ENCODE measurements at regions not wholly inside any gene's neighbourhood (a gene's known extent, or its start where the extent isn't known, plus 50 kb on each side); places are given as distances from the start of the nearest gene placed in this dataset.

GRCh38 chr6:91433660-91434534 is 847.0 kb upstream of the MAP3K7 start:
- 61 to 67% methylated on average over 4 of the region's 4 CpGs for WGBS, 2 donors

GRCh38 chr6:91428953-91429560 is 842.2 kb upstream of the MAP3K7 start:
- TF ChIP-seq POLR2AphosphoS5 (IDR thresholded peaks at IDR 0.05): no peak
- TF ChIP-seq EP300 (IDR thresholded peaks at IDR 0.05): no peak
- TF ChIP-seq CTCF (IDR thresholded peaks at IDR 0.05): no peak
- DNase-seq: no peak
- Histone ChIP-seq H3K27ac (no peak overlapping the region), H3K36me3 (no peaks in the 10 kb centered on the region), H3K9me3 (no peaks in the 10 kb centered on the region), H3K4me3 (no peak overlapping the region), H3K4me1 (no peaks in the 10 kb centered on the region), H3K27me3 (no peaks in the 10 kb centered on the region)
- no peak for ATAC-seq (ENCODE audit: low FRiP score in 2 of 2)

More at GRCh38 chr6:91433660-91434534, 847.0 kb upstream of the MAP3K7 start:
- ATAC-seq (ENCODE audit: low FRiP score in 2 of 2): no peak
- Histone ChIP-seq H3K36me3 (no peaks in the 10 kb centered on the region), H3K4me3 (no peak overlapping the region), H3K27ac (no peak overlapping the region), H3K9me3 (no peaks in the 10 kb centered on the region), H3K4me1 (no peaks in the 10 kb centered on the region), H3K27me3 (no peaks in the 10 kb centered on the region)
- DNase-seq: no peak
- TF ChIP-seq POLR2A (IDR thresholded peaks at IDR 0.05): no peak
- TF ChIP-seq EP300 (IDR thresholded peaks at IDR 0.05): no peak
- TF ChIP-seq POLR2AphosphoS5 (IDR thresholded peaks at IDR 0.05): no peak
- TF ChIP-seq CTCF (IDR thresholded peaks at IDR 0.05): no peak

GRCh38 chr6:91428296-91428695 is 841.4 kb upstream of the MAP3K7 start:
- DNase-seq: no peak
- ATAC-seq (ENCODE audit: low FRiP score in 2 of 2): no peak
- no peak for TF ChIP-seq CTCF (IDR thresholded peaks at IDR 0.05)
- TF ChIP-seq POLR2AphosphoS5 (IDR thresholded peaks at IDR 0.05): no peak
- TF ChIP-seq POLR2A (IDR thresholded peaks at IDR 0.05): no peak
- TF ChIP-seq EP300 (IDR thresholded peaks at IDR 0.05): no peak
- no peaks in the 10 kb centered on the region for H3K9me3 ChIP-seq
- H3K27ac ChIP-seq: no peak overlapping the region
- no peak overlapping the region for H3K4me3 ChIP-seq
- no peaks in the 10 kb centered on the region for H3K4me1 ChIP-seq
- H3K27me3 ChIP-seq: no peaks in the 10 kb centered on the region
- no peaks in the 10 kb centered on the region for H3K36me3 ChIP-seq
- 71 to 77% methylated on average over 3 of the region's 3 CpGs for WGBS, 2 donors

GRCh38 chr6:91420243-91420642 is 833.4 kb upstream of the MAP3K7 start:
- no peak for TF ChIP-seq POLR2AphosphoS5 (IDR thresholded peaks at IDR 0.05)
- TF ChIP-seq EP300 (IDR thresholded peaks at IDR 0.05): no peak
- no peak for TF ChIP-seq POLR2A (IDR thresholded peaks at IDR 0.05)
- no peak for TF ChIP-seq CTCF (IDR thresholded peaks at IDR 0.05)
- no peaks in the 10 kb centered on the region for H3K36me3 ChIP-seq
- H3K9me3 ChIP-seq: peaks cover 0 to 12% (median 0%) of the 10 kb centered on the region in 4 donors
- DNase-seq: no peak
- no peak overlapping the region for H3K27ac ChIP-seq
- H3K4me1 ChIP-seq: no peaks in the 10 kb centered on the region
- no peak overlapping the region for H3K4me3 ChIP-seq
- 0 to 75% methylated on average over 1 of the region's 1 CpG for WGBS, 2 donors
- no peaks in the 10 kb centered on the region for H3K27me3 ChIP-seq
- no peak for ATAC-seq (ENCODE audit: low FRiP score in 2 of 2)

Measured in upper lobe of left lung (tissue), 6 donors.